Activated CD8-positive, alpha-beta memory T cell treated with anti-CD3 and anti-CD28 coated beads, Interleukin-2, amount 50 U/mL, for 24 hours (primary cell): ENCODE measurements at regions not wholly inside any gene's neighbourhood (a gene's known extent, or its start where the extent isn't known, plus 50 kb on each side); places are given as distances from the start of the nearest gene placed in this dataset.
"Not testable (repeated sequence)": the region's sequence is repeated elsewhere in the genome, so short reads cannot be mapped to it uniquely, and the experiment has no call there.

Source experiments
- DNase-seq: peaks from one replicate; pipeline ENCODE4 v3.0.0-alpha.2; 2020; ENCODE audit errors: extremely low read depth

DNA sequence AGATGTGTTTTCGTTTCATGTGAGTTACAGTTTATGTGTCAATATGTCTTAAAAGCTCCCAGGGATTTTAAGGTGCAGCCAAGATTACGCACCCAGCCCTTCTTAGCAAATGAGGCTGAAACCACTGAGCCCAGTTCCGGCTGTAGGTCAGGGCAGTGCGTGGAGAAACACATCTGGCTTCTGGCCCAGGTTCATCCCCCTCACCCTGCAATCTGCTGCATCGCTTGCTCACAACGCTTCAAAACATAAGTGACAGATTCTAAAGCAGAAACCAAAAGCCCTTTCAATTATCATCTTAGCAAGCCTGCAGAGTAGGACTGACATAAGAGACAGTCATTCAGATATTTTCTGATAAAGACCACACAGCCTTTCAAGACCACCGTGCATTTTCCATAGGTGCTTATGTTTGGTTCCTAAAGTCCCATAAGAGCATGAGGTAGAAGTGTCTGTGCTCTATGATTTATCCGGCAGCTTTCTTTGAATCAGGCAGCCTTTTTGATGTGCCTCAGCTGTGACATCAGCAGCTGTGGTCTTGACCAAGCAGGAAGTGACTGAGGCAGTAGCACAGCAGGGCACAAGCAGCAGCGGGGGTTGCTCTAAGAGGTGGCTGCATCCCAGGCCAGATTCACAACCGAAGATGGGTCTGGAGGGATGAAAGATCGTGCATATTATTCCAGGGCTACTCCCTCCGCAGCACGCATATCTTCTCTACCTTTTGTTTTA, 72.1 kb upstream of the LYZL2 start:
- DNase-seq = peak; percentile 74

DNA sequence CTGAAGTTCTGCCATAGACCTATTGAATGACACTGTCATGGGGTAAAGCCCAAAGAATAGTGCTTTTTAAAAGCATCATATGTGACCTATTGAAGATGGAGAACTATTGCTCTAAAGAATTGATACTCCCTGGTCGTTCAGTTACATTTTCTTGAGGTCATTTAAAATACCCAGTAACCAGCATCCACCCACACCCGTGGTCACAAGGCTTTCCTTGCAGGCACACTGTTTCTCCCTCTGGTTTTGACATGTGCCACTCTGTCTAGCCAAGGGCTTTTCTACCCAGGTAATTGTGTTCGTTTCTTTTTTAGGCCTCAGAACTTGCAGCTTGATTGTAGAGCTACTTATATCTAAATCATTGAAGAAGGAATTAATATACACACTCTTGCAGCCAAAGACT, 68.3 kb upstream of the LYZL2 start:
- no peak for DNase-seq

DNA sequence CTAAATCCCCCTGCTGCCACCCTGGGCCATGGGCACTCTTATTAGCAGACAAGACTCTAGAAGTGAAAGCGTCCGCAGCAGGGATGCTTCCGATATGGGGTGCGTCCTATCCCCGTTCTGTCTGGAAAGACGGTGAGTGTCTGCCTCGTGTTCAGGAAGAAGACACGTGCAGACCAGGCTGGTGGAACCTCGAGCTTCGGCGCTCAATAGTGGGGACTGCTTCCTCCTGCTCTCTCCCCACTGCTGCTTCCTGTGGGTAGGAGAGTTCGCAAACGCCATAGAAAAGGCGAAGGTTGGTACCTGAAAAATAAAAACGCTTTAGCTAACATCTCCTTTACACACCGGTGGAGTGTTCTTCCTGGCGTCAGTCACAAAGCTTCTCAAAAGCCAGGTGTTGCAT, 67.7 kb upstream of the LYZL2 start:
- not testable (repeated sequence) for DNase-seq

GRCh38 chr10:30696416-30697185, 67.0 kb upstream of the LYZL2 start:
- DNase-seq = not testable (repeated sequence)

- peak; percentile 67 for DNase-seq
Observed at GRCh38 chr10:30695481-30696236, 66.1 kb upstream of the LYZL2 start.

DNA sequence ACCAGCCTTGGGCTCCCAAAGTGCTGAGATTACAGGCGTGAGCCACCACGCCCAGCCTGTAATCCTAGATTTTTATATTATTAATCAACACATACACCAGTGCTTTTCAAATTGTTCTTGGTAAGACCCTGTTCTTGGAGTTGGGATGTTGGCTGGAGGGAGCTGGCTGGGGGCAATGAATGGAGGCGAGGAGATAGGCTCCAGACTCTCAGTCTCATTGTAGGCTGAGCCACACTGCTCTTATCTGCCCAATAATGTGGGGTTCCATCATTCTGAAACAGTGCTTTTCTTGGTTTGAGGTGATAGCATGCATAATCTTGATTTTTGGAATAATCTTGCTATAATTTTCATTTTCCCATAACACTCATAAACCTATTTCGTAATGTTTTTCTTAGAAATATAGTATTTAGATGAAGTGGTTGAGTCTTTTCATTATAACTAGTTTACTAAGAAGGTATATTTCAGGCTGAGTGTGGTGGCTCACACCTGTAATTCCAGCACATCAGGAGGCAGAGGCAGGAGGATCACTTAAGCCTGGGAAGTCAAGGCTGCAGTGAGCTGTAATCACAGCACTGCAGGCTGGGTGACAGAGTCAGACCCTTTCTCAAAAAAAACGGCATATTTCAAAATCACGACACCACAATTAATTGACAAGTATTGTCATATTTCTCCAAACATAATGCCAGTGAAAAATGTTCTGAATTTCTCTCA, 65.1 kb upstream of the LYZL2 start:
- DNase-seq = no peak

- no peak for DNase-seq
Observed at GRCh38 chr10:30691639-30692015, 62.1 kb upstream of the LYZL2 start.

DNA sequence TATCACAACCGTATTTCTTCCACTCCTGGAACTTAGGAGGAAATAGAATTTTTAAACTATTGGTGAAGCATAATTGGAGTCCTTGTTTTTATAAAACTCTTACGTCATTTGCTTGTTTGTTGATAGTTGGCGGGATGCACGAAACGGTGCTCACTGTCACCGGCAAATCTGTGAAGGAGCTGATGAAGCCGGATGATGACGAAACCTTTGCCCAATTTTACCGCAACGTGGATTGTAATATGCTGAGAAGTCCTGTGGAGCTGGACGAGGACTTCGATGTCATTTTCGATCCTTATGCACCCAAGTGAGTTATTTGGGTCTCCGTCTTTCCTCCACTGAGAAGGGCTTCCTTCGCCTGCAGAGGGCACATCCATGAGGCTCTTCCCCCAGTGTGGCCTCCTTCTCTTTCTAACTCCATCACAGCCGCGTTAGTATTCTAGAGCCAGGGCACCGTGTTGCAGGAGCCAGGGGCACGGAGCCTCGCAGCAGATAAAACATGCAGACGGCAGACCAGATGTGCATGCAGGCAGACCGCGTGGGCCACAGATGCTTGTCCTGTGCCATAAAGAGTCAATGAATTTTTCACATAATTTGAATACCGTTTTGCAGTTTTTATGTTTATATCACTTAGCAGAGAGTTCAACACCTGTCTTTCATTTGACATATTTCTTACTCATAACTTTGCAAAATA, 61.5 kb upstream of the LYZL2 start:
- DNase-seq = not testable (repeated sequence)

DNA sequence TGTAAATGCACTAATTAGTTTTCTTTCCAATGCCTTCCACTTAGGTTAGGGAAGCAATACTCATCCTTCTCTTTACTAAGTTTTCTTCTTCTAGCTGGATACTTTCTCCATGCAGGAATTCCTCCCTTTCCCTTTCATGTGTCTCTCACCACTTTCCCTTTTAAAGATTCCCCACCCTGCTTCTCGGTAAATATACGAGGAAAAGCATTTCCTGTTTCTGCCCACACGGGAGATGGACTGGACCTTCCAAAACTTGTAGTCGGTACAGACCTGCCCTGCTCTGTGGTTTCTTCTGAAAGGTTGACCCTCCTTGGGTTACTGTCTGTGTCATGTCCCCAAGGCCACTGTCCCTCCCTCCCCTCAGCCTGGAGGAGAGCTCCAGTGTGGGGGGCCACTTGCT, 58.9 kb upstream of the LYZL2 start:
- no peak for DNase-seq

- peak; percentile 56 for DNase-seq
Observed at GRCh38 chr10:30687698-30688213, 58.2 kb upstream of the LYZL2 start.

- no peak for DNase-seq
Observed at GRCh38 chr10:30686708-30687107, 57.2 kb upstream of the LYZL2 start.

DNA sequence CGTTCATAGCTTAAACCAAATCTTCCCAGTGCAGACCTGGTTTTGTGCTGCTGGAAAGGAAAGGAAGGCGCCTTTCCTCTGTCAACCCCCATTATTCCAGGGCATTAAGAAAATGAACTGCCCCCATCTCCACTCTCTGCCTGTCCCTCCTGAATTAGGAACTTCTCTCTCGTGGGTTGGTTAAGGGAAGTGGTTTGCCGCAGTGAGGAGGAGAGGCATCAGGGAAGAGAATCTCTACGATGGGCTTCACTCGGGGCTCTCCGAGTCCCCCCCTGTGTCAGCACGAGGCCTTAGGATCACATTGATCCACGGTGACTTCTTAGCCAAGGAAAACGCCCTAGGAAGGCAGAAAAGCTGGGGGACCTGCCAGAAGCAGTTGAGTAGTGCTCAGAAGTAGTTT, 53.9 kb upstream of the LYZL2 start:
- DNase-seq = no peak

DNA sequence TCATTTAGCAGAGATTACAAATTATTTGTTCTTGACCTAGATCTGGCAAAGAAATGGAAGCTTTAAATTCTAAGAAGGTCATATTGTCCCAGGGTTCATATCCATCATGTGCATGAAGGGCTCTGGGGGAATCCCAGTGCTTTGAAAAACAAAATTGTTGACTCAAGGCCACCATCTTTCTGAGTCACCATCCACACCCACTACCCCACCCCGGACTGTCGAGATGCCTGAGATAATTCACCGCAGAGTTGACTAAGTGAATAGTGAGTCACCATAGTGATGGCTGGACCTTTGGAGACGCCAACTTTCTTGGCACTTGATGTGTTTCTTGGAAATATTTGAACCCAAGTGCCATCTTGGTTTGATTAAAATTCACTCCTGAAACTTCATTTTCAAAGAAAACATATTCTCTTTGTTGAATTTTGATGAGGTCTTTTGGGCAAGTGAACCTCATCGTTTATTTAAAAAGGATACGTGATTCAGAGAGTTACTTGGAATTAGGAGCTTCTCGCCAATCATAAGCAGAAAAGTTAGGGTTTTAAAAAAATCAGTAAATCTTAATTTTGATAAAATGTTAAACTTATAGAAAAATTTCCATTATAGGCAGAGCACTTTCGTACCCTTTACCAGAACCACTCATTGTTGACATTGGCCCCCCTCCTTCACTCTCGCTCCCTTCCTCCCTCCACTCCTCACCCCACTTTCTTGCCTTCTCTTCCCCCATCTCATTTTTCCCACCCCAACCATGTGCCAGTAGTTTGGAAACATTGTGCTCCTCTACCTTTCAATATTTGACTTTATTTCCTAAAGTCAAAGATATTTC, 53.0 kb upstream of the LYZL2 start:
- peak; percentile 53 for DNase-seq

DNA sequence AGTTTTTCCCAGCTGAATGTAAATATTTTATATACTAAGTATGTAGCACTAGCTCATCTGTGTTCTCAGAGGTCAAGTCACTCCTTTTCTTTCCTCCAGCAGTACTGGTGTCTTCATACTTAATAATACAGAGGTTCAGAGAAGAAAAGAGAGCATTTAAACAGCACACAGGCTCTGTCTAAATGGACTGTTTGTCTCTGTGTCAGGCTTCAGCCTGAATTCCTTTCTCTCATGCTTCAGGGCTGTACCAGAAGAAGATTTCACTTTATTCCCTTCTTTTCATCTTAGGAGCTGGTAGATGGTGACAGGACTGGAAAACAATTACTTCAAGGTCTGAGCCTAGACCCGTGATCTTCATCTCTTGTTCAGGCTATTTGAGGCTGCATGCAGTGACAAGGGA, 51.4 kb upstream of the LYZL2 start:
- DNase-seq = no peak
